Fibroblast of lung (primary cell): ENCODE measurements at regions not wholly inside any gene's neighbourhood (a gene's known extent, or its start where the extent isn't known, plus 50 kb on each side); places are given as distances from the start of the nearest gene placed in this dataset.

Experiments used
- EZH2 ChIP-seq: IDR thresholded peaks from 2 replicates; pipeline ENCODE4 v1.5.1; 2012; ENCODE audit warnings: low read length, control low read depth, mild to moderate bottlenecking; ENCODE audit errors: missing control alignments
- TF ChIP-seq, protein P1 (sequence below), 2 donors: IDR thresholded peaks in 1 of 2; conservative IDR thresholded peaks in 1 of 2; 1 replicate in 1 of 2; 2 replicates in 1 of 2; pipeline ENCODE4 v1.5.1; 2011 to 2012; ENCODE audit warnings: low read length in 2 of 2, control low read depth in 1 of 2, inconsistent platforms in 1 of 2, low read depth in 1 of 2, mild to moderate bottlenecking in 1 of 2

DNA sequence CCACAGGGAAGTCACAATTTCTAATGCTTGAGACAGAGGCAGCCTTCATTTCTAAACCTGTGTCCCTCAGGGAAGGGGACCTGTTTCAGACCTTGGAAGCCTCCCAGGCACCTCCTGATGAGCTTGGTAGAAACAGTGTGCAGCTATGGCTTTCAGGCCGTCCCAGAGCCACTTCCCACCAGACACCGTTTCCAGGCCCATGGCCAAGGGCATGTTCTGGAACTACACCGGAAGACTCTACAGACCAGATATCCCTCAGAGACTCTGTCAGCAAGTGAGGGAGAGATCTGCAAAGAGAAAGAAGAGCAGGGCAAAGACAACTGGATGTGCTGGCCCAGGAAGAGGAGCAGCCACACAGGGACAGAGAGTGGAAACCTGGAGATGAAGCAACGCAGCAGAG is 82.2 kb upstream of the HSPA9 start:
- TF ChIP-seq, protein P1, sequence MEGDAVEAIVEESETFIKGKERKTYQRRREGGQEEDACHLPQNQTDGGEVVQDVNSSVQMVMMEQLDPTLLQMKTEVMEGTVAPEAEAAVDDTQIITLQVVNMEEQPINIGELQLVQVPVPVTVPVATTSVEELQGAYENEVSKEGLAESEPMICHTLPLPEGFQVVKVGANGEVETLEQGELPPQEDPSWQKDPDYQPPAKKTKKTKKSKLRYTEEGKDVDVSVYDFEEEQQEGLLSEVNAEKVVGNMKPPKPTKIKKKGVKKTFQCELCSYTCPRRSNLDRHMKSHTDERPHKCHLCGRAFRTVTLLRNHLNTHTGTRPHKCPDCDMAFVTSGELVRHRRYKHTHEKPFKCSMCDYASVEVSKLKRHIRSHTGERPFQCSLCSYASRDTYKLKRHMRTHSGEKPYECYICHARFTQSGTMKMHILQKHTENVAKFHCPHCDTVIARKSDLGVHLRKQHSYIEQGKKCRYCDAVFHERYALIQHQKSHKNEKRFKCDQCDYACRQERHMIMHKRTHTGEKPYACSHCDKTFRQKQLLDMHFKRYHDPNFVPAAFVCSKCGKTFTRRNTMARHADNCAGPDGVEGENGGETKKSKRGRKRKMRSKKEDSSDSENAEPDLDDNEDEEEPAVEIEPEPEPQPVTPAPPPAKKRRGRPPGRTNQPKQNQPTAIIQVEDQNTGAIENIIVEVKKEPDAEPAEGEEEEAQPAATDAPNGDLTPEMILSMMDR (conservative IDR thresholded peaks at IDR 0.05 in 1 of 2, IDR thresholded peaks at IDR 0.05 in 1 of 2; ENCODE audit: low read depth in 1 of 2, low read length in 2 of 2), result no peak
- no peak for TF ChIP-seq EZH2
